NCI-H1694 (cell line): ENCODE measurements at regions not wholly inside any gene's neighbourhood (a gene's known extent, or its start where the extent isn't known, plus 50 kb on each side); places are given as distances from the start of the nearest gene placed in this dataset.

ENCODE experiments used
- DNase-seq: peaks from one replicate; lab custom pipeline; 2025; lab: John Stamatoyannopoulos, UW

DNA sequence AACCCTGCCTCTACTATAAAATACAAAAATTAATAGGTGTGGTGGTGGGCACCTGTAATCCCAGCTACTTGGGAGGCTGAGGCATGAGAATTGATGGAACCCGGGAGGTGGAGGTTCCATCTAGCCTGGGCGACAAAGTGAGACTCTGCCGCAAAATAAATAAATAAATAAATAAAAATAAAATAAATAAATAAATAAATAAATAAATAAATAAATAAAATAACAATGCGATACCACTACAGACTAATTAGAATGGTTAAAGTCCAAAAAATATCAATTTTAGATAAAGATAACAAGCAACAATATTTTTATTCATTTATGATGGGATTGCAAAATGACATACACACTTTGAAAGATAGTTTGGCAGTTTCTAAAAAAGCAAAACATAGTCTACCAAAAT, 1131.5 kb downstream of the SI start:
- DNase-seq = no peak

DNA sequence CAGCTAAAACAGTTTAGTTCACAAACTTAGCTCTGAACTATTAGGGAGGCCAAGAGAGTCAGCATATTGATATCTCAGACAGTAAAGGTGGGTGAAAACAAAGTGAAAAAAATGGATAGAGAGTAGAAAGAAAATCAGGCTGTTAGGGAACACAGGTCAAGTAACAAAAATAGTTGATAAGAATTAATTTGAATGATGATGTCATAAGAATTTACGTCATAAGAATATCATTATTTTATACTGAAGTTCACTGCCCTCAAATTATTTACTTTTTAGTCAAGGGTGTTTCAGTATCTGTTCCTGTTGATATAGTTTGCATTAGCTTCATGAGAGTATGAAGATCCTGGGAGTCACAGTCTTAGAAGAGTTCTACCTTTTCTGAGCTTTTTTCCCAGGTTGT, 1134.6 kb downstream of the SI start:
- no peak for DNase-seq

DNA sequence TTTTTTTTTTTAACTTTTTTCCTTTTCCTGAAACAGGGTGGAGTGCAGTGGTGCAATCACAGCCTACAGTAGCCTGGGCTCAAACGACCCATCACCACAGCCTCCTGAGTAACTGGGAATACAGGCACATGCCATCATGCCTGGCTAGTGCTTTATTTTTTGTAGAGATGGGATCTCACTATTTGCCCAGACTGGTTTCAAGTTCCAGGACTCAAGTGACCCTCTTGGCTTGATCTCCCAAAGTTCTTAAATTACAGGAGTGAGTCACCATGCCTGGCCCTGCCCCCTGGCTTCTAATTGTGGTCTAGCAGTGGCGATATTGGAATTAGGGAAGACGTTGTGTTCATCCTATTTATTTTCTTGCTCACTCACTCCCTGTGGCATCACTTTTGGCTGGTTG, 1138.4 kb downstream of the SI start:
- no peak for DNase-seq

DNA sequence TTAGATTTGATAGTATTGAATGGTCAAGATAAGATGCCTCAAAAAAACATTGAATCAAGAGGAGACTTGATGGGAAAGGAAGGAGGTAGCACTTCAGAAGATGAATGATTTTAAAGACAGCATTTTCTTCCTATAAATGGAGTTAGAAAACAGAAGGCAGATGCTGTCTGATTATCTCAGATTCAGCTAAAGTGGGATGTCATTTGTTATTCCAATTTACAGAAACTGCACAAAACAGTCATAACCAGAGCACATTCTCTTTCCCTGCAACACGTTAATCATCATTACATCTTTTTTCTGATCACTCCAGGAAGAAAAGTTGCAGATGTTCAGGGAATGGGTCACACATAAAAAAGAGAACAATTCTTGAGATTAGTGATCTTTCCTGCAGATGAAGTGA, 1141.8 kb downstream of the SI start:
- DNase-seq = no peak

DNA sequence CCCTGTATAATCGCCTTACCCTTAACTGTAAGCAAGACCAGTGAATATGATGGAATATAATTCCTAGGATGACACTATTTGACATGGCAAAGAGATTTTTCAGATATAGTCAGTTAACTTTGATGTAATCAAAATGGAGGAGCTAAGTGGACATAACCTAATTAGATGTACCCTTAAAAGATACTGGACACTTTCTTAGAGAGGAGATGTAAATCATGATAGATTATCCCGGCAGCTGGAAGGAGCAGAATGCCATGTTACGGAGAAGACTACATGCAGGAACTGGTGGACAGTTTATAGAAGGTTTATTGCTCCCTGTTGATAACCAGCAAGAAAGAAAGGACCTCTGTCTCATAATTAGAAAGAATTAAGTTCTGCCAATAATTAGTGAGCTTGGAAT, 1142.9 kb downstream of the SI start:
- no peak for DNase-seq

DNA sequence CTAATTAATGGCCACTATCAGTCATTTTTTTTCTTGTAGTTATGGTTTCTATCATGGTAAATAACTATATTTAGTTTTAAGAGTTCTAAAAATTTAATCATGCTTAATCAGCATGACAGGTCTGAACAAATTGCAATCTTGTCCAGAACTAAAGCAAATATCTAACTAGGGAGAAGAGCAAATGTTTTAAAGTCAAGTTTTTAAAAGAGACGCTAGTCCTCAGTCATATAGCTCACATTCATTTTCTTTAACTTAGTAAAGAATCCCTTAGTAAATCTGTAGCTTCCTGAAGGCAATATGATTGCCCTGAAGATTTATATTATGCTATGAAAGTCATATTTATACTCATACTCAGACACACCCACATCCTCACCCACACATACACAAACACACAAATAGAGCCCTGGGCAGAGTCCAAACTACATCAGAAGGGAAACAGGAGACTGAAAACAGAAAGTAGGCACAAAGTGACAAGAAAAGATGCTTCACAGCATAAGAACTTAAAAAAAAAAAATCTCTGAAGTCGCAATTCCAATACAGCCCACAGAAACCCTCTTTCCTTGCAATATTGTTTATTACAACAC, 1149.1 kb downstream of the SI start:
- DNase-seq = no peak

DNA sequence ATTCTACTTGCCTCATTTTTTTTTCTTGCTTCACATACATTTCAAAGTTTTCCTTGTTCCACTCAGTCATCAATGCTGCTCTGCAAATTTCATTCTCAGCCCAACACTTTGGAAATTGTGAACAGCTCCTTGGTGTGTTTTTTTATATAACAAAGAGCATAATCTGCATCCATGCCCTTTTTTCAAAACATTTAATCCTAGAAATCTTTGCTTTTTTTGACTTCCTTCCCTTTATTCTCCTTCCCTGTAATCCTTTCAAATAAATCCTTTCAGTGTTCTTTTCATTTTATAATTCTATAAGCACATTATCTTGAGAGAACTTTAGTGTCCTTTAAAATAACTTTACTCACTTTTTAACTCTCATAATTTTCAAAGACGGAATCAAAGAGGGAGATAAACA, 1150.8 kb downstream of the SI start:
- DNase-seq = no peak

DNA sequence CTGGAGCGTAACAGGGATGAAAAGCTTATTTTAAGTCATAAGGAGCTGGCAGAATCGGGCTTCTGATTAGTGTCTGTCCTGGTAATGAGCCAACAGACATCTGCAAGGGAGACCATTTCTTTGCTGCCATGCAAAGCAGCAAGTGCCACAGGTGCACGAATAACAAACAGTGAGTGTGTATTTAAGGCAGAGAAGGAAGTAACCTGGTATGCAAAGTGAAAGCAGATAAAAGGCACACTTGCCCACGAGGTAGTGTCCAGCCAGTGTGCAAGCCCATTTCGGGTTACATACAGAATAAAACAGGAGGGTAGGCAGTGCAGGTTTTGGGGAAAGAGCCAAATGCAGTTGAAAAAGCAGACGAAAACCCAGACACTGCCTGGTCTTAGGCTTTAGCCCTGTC, 1153.7 kb downstream of the SI start:
- DNase-seq = no peak

DNA sequence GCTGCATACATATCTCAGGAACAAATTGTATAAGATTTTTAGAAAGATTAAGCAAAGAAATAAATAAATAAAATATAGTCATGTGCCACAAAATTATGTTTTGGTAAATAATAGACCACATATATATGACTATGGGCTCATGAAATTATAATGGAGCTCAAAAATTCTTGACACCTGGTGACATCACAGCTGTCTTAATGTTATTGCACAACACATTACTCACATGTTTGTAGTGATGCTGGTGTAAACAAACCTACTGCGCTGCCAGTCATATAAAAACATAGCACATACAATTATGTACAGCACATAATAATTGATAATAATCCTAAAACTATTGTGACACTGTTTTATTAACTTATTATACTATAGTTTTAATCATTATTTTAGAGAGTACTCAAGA, 1159.1 kb downstream of the SI start:
- DNase-seq = no peak

DNA sequence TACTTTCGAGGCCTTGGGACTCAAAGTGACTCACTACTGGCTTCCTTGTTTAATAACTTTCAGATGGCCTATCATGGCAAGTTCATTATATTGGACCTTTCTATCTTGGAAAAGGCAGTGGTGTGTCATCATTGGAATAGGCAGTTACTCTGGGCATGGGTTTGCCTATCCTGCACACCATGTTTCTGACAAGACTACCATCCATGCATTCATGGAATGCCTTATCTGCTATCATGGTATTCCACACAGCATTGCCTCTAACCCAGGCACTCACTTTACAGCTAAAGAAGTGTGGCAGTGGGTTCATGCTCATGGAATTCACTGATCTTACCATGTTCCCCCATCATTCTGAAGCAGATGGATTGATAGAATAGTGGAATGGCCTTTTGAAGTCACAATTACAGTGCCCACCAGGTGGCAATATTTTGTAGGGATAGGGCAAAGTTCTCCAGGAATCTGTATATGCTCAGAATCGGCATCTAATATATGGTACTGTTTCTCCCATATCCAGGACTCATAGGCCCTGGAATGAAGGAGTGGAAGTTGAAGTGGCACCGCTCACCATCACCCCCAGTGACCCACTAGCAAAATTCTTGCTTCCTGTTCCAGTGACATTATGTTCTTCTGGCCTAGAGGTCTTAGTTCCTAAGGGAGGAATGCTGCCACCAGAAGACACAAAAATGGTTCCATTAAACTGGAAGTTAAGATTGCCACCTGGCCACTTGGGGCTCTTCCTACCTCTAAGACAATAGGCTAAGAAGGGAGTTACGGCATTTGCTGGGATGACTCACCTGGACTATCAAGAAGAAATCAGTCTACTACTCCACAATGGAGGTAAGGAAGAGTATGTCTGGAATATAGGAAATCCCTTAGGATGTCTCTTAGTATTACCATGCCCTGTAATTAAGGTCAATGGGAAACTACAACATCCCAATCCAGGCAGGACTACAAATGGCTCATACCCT, 1161.4 kb downstream of the SI start:
- peak; percentile 19 for DNase-seq

DNA sequence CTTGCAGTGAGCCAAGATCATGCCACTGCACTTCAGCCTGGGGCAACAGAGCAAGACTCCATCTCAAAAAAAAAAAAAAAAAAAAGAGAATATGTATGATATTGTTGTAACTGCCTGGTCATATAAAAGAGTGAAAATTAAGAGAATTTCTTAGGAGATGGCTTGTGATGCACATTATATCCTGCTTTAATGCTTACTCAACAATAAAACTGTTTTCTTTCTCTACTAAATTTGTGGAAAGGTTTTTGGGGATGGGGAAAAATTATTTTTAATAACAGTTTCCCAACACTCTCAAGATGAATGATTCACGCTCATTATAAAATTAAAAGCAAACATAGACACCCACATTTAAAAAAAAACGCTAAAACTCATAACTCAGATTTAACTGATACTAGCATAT, 1163.0 kb downstream of the SI start:
- no peak for DNase-seq

DNA sequence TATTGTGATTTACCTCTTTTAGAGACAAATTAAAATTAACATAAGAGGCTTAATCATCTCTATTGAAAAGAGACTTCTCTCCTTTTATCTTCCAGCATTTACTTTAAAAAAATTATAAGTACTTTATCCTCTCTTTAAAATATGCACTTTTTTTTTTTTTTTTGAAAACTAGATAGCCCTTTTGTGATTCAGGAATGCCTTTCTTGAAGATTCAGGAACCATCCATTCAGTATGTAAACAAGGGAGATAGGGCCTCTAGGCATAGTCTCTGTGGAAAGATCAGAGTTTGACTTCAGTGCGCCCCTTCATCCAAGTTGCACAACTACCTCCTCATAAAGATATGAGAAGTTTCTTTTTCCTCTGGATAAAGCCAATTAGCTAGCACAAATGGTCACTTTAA, 1163.7 kb downstream of the SI start:
- no peak for DNase-seq

DNA sequence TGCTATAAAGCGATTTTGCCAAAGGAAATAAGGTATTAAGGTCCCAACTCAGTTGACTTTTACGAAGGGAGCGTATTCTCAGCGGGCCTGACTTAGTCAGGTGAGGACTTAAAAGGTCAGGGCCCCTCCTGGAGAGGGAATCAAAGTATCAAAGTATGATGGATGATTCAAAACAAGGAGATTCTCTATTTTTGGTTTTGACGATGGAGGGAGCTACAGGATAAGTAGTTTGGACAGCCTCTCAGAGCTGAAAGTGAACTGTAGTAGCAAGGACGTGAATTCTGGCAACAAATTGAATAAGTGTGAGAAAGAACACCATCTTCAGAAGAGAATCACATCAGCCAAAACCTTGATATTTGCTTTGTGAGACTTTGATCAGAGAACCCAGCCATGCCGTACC, 1186.5 kb downstream of the SI start:
- no peak for DNase-seq

DNA sequence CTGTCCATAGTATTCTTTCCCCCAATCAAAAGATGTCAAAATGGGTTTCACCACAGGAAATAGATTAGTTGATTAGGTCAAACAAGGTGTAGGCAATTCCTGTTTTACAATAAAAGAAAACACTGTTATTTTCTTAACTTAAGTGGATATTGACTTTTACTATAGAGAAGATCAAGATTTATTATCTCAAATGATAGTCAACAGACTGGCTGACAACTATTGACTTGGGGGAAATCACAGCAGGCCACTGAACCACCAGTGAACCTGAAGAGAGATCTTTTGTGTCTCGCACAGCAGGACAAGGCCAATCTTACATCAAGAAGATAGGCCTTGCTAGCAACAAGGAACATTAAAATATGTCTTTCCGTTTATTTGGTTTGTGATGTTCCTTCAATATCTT, 1187.6 kb downstream of the SI start:
- no peak for DNase-seq

DNA sequence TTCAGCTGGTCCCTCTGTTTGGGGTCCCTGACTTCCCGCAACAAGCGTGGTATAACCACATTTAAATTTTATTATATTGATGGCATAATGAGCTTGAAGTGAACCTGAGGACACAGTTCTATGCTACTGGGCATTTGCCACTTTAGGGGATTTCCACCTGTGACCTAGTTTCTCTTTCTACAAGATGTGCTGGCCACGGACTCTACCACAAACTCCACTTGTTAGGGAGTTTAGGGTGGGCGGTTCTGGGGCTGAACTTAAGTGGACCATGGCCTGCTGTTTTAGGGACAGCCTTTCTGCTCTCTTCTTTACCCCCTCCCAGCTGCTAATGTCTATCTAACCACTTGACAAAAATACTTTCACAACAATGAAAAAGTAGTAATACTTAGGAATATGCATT, 1199.1 kb downstream of the SI start:
- no peak for DNase-seq

DNA sequence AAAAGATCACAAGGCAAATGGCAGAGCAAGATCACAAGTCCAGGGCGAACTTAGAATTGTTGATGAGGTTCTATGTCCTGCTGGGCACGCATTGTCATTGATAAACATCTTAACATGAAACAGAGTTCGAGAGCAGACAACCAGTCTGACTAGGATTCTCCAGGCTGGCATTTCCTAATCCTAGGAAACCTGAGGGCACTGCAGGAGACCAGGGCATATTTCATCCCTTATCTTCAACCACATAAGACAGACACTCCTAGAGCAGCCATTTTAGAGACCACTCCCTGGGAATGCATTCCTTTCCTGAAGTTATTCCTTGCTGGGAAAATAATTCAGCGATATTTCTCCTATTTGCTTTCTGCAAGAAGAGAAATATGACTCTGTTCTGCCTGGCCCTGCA, 1199.9 kb downstream of the SI start:
- DNase-seq = no peak

DNA sequence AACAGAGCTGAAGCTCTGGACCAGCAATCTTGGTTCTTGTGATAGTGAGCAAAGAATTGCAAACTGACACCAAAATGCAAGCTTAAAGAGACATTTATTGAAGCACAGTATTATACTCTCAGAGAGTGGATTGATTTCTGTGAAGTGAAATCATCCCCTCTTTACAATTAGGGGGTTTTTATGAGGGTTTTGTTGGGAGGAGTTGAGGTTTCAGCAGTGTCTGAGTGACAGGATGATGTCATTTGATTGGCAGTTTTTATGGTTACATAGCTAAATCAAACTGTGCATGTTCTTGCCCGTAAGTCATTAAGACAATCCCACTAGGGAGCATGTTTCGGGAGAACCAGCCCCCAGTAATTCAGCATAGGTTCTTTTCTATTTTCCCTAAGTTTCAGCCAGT, 1200.5 kb downstream of the SI start:
- DNase-seq = no peak

DNA sequence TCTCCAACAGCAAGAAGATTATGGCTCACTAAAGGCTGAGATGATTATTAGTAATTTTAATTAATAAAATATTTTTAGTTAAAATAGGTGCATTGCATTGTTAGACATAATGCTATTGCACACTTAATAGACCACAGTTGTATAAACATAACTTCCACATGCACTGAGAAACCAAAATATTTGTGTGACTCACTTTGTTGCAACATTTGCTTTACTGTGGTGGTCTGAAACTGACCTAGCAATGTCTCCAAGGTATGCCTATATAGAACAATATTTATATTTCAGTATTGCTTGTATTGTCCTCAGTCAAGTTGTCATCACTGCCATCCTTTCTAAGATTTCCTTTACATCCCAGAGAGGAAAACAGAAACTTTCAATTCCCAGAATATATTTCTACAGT, 1215.2 kb downstream of the SI start:
- no peak for DNase-seq

DNA sequence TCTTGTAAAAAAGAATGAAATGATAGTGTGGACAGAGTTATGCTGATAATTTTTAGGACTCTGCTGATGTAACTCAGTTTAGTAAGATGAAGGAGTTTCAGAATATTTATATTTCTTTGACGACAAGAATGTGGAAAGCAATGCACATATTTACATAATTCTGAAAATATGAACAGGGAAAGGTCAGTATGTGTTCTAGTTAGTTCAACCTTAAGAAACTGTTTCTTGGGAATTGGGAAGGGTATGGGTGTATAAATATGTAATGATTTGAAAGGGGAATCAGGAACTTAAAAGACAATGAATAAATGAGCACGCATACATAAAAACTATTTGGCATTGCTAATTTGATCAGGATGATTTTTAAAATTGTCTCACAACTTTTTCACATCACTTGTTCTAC, 1226.1 kb downstream of the SI start:
- DNase-seq = no peak

DNA sequence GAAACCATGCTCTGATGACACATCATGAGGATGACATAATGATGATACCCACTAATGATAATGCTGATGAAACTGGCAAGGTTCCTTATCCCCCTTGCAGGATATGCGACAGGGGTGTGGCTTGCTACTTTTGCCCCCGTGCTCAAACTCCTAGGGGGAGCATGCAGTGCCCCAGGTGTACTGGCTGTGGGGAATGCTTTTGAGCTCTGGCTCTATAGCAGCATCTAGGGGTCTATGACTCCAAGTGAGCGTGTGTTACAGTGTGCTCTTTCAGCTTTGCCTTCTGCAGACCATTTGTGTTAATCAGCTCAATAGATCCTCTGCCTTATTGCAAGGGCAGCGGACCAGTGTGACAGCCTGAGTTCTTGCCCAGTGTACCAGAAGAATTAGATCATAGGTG, 1239.5 kb downstream of the SI start:
- DNase-seq = no peak

DNA sequence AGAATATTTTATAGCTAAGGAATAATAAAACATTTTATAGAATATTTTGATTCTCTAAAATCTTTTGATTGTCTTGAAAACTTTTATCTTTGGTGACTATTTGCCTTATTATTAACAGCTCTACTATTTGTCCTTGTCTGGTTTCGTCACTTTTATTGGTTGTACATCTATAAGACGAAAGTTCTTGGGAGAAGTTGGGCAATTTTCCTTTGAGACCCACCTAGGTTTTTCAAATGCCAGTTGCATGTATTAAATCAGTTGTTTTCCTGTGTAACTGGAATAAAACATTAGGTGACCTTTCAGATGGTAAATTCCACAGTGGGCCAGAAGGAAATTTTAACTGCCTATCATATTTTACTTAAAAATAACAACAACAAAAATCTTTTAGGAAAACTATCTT, 1245.7 kb downstream of the SI start:
- DNase-seq = no peak

DNA sequence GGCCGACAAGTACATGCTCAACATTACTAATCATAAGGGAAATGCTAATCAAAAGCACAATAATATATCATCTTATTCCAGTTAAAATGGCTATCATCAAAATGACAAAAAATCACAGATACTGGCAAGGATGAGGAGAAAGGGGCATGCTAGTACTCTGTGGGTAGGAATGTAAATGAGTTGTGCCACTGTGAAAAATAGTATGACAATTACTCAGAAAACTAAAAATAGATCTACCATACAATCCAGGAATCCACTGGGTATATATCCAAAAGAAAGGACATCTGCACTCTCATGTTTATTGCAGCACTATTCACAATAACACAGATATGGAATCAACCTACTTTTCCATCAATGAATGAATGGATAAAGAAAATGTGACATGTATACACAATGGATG, 1256.5 kb downstream of the SI start:
- no peak for DNase-seq

DNA sequence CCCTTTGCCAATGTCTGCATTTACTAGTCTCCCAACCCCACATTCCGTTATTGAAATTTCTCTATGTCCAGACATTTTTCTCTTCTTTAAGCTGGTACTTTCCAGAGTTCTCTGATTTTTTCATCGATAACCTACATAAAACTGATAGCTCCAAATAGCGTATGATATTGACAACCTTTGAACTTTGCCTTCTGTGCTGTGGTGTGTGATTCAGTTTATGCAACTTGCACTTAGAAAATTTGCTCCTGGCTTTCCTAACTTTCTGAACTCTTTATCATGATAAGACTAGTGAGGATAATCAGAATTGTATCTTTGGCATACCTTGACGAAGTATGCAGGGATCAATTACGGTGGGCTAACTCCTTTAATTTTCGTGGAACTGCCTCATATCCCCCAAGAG, 1261.3 kb downstream of the SI start:
- DNase-seq = no peak

DNA sequence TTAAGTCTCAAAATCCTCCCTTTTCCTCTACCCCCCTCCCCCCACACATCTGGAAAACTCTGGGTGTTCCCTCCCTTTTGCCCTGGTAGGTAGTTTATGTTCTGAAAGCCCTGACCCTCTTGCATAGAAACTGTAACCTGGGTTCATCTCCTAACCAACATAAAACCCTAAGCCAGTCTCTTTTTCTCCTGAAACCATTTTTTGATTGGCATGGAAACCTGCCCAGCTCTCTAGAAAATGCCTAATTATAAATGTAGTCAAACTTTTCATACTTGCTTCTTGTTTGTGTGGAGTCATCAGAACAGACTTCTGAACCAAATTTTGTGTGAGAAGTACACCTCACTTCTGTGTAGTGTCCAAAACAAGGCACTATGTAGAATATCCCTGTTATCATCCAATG, 1264.4 kb downstream of the SI start:
- no peak for DNase-seq
